ENCODE measurements at regions not wholly inside any gene's neighbourhood (a gene's known extent, or its start where the extent isn't known, plus 50 kb on each side); places are given as distances from the start of the nearest gene placed in this dataset.
"Not testable (repeated sequence)": the region's sequence is repeated elsewhere in the genome, so short reads cannot be mapped to it uniquely, and the experiment has no call there.

DNA sequence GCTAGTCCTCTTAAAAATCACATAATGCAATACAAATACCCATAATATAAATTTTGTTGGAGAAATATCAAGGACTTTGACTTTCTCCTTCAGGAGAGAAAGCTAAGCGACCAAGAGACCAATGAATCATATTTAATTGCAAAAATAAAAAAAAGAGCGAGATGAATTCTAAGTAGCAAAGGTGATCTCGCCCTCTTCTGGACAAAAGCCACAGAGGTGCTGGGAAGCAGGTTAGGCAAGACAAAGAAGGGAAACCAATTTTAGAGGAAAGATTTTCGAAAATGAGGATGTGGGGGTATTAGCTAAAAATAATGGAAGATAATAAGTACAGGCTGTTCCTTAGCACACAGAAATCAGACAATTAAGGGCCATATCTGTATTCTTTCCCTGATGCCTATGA, 111.4 kb upstream of the PLAAT1 start:
- no peak for DNase-seq

GRCh38 chr3:193130576-193130975, 110.4 kb upstream of the PLAAT1 start:
- DNase-seq, result no peak

DNA sequence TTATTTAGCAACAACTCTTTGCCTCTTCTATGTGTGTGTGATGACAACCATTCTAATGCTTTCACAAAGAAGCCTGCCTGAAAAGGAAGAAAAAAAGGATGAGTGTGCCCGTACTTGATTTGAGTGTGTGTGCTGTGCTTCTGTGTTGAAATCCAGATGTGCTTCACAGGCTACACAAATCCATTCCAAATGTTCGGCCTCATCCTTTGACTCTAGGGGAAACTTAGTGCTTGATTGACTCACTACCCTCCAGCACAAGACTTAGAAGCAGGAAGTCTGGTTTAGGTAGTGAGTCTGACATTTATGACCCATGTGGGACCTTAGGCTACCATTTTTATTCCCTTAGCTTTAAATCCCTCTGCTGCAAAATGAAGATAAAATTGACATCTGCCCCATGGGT, 108.8 kb upstream of the PLAAT1 start:
- DNase-seq, result no peak

DNA sequence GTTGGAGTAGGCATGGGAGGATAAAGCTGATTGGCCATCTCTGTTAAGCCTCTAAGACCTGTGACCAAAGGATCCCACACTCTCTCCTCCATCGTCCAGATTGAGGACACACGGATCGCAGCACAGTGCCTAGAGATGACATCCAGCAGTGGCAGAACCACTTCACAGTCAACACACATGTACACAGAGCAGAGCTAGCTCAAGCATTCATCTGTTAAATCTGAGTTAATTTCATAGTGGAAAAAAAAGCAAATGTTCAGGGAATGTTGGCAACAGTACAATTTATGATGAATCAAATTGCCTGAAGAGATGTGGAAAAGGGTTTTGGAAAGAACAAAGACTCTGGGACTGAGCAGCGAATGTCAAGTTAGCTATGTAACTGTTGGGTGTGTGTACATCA, 108.1 kb upstream of the PLAAT1 start:
- no peak for DNase-seq

DNA sequence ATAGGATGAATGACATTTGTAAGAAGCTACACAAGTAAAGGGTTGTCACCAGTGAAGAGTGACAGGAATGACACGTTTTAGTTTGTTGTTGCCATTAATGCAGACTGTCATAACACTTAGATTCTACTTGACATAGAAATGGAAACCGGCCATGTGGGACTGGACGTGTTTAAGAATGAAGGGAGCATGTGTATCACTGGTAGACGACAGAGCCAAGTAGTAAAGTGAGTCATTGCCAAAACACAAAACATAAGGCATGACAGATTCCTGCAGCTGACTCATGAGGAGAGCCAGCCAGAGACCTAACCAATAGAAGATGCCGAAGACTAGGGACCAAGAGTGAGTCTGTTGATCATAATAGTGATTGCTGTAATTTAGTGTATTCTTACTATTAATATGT, 106.2 kb upstream of the PLAAT1 start:
- DNase-seq, result no peak

DNA sequence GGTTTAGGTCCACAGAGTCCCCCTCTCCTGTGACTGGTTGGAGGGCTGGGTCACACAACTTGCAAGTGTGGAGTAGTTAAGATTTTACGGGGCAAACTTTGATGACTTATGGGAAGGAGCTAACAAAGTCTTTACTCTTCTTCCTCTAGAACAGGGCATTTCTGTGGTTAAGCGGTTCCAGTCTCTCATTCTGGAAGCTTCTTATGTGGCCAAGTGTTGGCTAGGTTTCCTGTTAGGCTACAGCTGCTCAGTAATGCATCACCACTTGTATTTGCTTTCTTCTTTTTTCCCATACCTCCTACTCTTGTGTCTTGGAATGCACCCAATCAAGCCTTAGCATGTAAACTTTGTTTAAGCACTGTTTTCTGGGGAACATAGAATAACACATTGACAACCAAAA, 100.6 kb upstream of the PLAAT1 start:
- no peak for DNase-seq

DNA sequence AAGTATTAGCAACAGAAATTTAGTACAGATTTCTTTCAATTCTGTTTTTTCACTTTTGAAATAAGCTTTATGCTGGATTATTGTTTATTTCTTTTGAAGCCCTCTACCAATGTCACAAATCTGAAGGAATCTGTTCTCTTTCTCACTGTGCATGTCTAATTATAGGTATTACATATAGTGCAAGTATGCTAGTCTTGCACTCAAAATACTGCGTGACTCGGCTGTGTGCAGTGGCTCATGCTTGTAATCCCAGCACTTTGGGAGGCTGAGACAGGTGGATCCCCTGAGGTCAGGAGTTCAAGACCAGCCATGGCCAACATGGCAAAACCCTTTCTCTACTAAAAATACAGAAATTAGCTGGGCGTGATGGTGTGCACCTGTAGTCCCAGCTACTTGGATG, 95.8 kb upstream of the PLAAT1 start:
- no peak for DNase-seq

GRCh38 chr3:193148688-193149473, 92.1 kb upstream of the PLAAT1 start:
- no peak for DNase-seq

- DNase-seq, result no peak
Observed at GRCh38 chr3:193149998-193150397, 91.0 kb upstream of the PLAAT1 start.

GRCh38 chr3:193155044-193155781, 85.8 kb upstream of the PLAAT1 start:
- not testable (repeated sequence) for DNase-seq

DNA sequence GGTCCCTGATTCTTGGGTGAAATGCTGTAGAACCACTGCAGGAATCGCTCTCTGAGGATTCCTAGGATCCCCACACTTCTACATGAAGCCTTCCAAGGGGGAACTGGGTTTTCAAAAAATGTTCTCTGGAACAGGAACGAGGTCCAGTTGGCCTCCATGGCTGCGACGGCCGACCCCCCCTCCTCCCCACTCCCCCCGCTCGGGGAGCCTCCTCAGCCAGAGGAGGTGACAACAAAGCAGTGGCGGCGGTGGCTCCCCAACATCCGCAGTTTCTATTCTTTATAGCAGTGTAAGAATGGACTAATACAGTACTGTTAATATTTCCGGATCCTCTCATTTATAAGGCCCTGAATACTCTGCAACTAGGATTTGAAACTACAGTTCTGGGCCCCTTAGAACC, 84.0 kb upstream of the PLAAT1 start:
- no peak for DNase-seq

GRCh38 chr3:193165431-193166120, 75.4 kb upstream of the PLAAT1 start:
- no peak for DNase-seq

DNA sequence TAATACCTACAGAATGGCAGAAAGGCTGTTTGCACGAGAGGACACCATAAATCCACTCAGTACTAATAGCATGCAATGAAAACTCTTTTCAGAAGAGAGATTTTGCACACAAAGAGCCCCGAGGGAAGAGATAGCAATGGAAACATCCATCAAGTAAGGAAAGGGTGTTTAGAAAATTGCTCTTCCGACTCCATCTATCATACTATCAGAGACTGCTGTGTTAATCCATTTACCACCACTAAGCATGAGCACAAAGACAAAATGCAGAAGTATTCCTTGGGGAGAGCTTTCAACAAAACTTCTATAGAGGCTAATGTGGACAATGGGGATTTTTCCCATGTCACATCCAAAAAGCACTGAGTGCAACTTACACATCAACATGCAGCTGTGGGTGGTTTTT, 72.1 kb upstream of the PLAAT1 start:
- DNase-seq, result no peak

GRCh38 chr3:193174140-193174539, 66.9 kb upstream of the PLAAT1 start:
- DNase-seq, result no peak

DNA sequence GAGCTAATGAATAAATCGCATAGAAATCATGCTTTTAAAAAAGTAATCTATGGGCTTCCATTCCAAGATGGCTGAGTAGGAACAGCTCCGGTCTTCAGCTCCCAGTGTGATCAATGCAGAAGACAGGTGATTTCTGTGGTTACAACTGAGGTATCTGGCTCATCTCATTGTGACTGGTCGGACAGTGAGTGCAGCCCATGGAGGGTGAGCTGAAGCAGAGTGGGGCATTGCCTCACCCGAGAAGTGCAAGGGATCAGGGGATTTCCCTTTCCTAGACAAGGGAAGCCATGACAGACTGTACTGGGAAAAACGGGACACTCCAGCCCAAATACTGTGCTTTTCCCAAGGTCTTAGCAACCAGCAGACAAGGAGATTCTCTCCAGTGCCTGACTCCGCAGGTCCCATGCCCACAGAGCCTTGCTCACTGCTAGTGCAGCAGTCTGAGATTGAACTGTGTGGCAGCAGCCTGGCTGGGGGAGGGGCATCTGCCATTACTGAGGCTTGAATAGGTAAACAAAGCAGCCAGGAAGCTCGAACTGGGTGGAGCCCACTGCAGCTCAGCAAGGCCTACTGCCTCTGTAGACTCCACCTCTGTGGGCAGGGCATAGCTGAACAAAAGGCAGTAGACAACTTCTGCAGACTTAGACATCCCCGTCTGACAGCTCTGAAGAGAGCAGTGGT, 61.5 kb upstream of the PLAAT1 start:
- not testable (repeated sequence) for DNase-seq

DNA sequence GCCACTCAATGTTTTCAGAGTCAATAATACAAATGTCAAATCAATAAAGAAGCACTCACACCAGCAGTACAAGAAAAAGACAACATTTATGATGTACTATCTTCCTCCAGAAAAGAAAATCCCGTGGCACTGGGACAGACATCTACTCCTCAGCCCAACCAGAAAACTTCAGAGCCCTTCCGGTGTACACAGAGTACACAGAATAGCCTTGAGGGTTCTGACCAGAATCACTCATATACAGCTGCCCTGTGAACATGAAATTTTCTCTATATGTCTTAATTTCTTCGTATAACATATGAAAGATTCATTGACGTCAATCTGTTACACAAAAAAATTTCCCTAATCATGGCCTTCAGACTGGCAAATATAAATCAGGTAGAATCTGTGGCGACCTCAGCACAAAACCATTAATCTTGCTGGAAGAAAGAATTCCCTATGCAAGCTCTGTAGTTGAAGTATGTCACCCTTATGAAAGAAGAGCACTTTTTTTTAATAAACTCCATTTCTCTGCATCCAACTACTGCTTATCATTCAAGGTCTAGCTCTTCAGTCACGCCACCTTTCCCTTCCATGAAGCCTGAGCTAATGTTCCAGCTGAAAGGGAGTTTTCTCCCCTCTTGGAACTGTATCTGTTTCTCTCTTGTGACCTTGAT, 53.8 kb upstream of the PLAAT1 start:
- no peak for DNase-seq

GRCh38 chr3:193190146-193190786, 50.8 kb upstream of the PLAAT1 start:
- DNase-seq, result no peak

Data from NCI-H2081 treated with DMSO at 0.1 percent for 48 hours (cell line).